8988T (cell line): ENCODE measurements at regions not wholly inside any gene's neighbourhood (a gene's known extent, or its start where the extent isn't known, plus 50 kb on each side); places are given as distances from the start of the nearest gene placed in this dataset.

Experiments
- DNase-seq: peaks from one replicate; pipeline ENCODE4 v3.0.0; 2011

DNA sequence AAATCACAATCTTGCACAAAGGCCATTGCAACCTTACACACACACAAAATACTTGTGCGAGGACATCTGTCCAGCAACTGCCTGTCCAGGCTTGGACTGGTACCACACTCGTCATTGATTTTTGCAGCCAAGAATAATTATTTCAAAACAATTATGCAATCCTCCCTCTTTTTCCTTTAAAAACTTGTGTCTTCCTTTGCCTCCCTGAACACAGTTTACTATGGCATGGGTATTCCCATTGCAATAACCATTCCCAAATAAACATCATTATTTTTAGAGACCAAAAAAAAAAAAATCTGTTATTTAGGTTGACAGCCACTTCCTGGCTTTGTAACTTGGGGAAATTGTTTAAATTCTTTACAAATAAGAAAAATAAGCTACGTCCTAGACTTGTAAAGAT lies 54.0 kb downstream of the C11orf91 start:
- DNase-seq = no peak

DNA sequence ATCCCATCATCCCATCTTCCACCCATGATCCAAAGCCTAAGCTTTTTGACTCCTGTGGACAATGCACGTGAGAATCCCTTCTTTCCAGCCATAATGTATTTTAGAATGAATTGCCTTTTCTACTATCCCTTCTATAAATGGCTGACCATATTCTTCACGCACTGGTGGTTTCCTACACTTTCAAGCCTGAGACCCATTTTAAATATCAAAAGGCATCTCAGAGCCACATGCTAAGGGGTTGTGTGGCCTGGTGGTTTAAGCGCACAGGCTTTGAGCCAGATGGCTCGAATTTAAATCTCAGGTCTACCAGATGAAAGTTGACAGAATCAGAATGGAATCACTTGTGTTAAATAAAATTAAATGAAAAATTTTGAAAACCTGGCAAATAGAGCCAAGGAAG lies 54.5 kb downstream of the C11orf91 start:
- DNase-seq = no peak

DNA sequence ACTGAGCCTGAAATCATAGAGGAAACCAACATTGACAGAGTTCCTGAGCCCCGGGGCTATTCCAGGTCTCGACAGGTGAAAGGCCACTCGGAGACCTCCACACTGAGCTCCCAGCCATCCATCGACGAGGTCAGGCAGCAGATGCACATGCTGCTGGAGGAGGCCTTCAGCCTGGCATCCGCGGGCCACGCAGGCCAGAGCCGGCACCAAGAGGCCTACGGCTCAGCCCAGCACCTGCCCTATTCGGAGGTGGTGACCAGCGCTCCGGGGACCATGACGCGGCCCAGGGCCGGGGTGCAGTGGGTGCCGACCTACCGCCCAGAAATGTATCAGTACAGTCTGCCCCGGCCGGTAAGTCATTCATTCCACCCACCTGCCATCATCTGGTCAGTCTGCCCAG lies 54.9 kb downstream of the C11orf91 start:
- no peak for DNase-seq

DNA sequence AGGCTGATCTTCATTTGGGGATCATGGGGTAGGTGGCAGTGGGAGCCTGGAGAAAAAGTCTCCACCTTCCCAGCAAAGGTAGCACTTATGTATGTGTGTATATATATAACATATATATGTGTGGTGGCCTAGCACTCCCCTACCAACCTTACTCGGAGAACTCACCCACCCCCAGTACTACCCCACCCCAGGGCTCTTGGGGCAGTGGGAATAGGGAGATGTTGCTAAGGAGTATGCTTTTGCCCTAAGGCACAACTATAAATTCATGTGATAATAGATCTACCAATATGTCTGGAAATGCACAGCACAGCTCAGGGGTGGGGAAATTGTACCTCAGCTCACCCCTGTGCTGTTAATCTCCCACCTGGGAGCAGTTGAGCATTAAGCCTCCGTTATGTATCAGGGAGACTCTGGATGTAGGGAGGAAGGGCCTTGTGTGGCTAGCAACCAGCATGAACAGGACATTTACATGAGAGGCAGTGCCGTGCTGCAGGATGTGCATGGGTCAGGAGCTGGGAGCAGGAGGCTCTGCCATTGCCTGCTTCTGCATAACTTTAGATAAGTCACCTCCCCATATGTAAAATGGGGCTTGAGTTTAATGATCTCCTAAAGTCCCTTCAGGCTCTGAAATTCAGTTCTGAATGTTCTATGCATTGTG lies 57.3 kb downstream of the C11orf91 start:
- DNase-seq = no peak

DNA sequence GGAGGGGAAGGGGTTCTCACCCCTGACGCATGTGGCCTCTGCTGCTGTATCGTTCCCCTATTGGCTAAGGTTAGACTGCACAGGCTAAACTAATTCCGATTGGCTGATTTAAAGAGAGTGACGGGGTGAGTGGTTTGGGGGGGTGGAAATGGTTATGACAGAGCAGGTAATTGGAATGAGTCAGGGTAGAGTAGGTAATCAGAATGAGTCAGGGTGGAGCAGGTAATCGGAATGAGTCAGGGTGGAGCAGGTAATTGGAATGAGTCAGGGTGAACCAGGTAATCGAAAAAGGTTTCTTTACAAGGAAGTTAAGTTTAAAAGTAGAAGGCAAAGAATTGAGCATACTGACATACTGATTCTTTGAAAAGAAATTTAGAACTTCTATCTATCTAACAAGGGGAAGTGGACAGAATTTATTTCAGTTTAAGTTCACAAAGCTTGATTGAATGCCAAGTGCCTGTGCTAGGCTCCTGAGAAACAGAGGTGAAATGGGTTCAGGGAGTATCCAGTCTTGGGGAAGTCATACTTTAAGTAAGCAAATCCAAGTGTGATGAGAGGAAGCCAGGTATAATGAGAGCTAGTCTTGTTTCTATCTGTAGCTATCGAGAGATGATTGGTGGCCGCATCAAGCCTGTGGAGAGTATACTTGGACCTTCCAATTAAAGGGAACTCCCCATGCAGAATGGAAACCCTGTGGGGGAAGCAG lies 58.0 kb downstream of the C11orf91 start:
- no peak for DNase-seq

DNA sequence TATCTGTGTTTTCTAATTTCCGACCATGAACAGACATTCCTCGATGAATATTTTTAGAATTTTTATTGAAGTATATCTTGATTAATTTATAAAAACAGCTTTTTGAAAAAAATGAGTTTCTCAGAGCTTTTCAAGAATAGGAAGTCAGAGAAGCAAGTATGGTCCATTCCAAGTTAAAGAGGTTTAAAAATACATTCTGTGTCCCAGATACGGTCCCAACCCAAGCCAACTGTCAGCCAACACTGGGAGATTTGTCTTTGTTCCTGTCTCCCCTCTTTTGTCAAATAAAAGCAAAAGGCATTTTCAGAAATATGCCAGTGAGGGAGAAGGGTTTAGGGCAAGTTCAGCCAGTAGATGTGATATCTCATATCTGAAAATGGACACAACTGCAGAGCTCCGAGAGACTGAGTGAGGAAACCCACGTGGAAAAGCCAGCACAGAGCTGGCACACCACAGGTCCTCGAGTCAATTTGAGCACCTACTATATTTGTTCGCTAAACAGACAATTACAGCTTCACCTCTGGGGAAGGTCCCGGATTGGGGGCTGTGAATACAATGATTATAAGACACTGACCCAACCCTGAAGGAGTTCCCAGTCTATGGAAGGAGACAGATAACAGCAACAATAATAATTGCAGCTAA lies 59.8 kb downstream of the C11orf91 start:
- no peak for DNase-seq

DNA sequence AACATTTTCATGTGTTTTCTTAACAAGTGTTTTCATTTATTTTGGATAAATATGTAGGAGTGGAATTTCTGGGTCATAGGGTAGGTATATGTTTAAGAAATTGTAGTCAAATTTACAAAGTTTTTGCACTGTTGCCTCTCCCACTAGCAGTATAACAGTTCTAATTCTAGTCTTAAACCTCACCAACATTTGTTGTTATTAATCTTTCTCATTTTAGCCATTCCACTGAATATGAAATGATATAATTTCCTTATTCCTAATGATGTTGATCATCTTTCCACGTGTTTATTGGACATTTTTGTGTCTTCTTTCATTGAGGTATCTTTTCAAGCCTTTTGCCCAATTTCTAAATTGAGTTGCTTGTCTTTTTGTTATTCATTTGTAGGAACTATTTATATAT lies 62.0 kb downstream of the C11orf91 start:
- DNase-seq = no peak

DNA sequence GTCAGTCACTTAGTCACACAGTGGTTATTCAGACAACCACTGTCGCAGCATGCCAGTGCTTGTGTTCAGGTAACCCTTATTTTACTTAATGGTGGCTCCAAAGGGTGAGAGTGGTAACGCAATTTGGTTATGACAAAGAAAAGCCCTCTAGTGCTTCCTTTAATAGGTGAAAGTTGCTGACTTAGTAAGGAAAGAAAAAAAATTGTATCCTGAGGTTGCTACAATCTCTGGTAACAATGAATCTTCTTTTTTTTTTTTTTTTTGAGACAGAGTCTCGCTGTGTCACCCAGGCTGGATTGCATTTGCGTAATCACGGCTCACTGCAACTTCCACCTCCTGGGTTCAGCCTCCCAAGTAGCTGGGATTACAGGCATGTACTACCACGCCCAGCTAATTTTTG lies 64.5 kb downstream of the C11orf91 start:
- no peak for DNase-seq

DNA sequence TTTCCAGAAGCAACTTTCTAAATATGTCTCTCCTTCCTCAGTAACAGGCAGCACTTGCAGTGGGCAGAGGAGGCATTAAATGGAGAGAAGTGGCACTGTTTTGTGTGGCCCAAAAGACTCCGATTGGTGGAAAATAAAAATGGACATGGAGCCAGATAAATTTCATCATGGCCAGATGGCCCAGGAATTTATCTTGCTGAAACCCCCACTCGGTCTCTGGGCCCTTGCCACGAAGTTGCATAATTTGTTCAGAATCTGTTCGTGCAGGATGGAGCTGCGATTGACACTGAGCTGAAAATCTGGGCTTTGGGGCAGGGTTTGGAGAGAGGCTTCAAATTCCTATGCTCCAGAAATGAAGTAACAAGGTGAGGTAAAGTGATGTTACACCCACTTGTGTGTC lies 65.5 kb downstream of the C11orf91 start:
- no peak for DNase-seq

DNA sequence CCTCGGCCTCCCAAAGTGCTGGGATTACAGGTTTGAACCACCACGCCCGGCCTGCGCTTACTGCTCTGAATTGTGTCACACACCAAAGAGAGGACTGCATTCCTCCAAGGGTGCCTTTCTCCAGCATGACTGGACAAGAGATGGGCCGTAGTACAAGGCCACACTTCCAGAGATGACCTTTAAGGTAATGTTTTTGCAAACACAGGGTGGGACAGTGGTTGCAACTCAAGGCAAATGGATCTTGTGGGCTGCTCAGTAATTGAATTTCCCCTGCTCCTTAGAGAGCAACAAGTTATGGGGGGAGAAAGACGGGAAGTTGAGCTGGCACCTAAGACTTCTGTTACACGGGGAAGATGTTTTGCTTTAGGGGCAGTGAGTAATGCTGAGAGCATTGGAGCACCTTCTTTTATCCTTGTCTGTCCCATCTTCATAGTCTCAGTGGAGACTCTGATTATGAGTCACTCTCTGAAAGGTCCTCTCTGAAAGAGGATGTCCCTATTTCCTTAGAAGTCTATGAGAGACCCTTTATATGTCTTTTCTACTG lies 66.3 kb downstream of the C11orf91 start:
- DNase-seq = no peak

DNA sequence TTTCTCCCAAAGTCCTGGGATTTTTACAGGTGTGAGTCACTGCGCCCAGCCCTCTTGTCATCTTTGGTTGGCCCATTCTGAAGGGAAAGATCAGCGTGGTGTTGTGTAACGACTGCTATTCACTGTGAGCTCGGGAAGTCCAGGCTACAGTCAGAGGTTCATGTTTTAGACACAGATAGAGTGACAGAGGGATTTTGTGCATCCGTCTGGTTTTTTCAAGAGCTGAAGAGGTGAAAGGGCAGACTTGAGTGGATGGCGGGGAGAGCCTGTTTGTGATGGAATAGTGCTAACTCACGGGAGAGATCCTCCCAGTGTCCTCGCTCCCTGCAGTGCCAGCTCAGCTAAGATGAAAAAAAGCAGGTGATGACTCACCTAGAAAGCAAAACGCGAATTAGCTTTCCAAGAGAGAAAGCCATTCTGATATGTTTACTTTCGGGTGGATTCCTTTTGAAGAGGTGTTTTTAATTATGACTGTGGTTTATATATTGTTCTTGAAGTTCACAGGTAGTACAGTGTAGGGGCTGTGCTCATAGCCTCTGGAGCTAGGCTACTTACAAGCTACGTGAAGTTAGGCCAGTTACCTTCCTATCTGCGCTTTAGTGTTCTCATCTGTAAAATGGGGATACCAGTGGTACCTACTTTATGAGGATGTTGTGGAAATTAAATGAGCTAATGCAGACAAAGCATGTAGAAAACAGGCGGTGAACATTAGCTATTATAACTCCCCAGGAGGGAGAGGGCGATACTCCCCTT lies 67.2 kb downstream of the C11orf91 start:
- no peak for DNase-seq

DNA sequence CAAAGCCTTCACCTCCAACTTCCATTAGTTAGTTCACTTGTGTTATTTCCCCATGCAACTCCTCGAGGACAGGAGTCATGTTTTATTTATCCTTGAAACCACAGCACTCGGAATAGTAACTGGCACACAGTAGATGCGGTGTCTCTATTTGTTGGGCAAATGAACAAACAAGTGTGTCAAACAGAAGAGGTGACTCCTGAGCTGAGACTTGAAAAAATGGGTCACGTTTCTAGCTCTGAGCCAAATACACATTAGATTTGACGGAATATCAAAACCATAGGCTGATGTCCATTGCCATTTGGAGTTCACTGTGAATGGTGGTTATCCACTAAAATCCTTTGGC lies 68.9 kb downstream of the C11orf91 start:
- DNase-seq = no peak

DNA sequence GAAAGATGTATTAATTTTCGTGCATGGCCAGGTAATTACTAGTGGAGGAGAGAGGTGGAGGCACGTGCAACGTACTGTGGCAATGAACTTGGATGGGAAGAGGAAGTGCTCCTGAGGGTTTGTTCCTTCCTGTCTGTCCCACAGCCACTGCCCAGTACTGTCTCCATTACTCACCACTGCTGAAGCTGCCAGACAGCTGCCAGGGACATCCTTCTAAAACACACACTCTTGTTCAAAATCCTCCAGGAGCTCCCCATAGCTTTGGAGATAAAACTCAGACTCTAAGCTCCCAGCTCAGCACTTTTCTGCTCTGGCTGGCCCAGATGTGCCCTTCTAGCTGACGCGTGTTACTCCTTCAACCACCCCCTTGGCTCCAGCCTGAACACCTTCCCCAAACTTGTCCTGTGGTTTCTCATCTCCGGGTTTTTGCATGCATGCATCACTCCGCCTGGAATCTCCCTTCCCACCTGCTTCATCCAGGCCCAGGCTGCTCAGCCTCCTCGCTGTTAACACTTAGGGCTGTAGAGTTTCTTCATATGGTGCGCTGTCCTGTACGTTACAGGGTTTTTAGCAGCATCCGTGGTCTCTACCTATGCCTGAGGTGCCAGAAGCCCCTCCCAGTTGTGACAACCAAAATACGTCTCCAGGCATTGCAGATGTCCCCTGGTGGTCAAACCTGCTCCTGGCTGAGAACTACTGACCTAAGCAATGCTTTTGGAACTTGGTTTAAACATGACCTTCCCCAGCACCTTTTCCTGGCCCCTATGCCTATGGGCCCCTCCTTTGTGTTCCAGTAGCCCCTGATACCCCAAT lies 69.5 kb downstream of the C11orf91 start:
- DNase-seq = no peak

DNA sequence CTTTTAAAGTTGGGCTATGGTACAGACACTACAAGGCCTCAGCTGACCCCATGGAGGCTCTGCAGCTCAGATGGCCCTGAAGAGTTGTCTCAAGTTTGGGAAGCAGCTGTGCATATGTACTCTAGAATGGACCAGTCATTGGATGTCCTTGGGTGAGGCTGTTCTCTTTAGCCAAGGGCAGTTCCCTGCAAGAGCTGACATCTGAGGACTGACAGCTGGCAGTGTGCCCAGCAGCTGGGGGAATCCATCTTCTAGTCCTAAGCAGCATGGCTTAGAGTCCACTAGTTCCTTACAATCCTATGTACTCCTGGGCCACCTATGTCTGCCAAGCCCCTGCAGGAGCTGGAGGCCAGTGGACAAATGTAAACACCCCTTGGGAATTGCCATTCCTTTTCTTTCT lies 76.5 kb downstream of the C11orf91 start:
- DNase-seq = no peak

DNA sequence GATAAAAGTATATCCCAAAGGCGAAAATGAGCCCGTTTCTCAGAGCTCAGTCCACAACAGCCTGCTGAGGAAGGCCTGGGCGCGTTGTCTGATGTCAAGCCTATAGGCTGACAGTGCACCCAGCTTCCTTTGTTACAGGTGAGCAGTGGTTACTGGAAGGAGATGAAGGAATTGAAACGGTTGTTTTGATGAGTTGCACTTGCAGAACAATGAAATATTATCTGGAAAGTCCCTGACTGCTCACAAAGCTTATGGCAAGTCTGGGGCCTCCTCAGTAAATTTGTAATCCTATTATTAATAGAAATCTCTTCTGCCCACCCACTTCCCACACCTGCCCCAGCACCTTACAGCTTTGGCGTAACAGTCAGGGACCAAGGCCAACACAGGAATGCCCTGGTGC lies 77.8 kb downstream of the C11orf91 start:
- DNase-seq = no peak

DNA sequence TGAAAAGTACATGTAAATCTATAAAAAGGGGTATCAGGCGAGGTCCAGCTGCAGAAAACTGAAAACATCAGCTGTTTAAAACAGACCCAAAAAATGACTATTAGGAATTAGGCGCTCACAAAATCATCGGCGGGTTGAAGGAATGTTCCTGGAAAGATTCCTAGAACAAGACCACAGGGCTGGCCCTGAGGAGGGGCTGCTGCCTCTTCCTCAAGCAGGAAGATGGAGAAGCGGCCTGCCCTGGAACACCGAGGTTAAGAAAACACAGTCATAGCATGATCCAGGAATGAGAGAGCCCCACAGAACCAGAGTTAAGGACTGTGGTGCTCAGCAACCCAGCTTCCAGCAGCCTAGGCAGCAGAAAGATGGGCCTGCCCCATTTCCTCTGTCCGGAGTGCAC lies 78.4 kb downstream of the C11orf91 start:
- no peak for DNase-seq

DNA sequence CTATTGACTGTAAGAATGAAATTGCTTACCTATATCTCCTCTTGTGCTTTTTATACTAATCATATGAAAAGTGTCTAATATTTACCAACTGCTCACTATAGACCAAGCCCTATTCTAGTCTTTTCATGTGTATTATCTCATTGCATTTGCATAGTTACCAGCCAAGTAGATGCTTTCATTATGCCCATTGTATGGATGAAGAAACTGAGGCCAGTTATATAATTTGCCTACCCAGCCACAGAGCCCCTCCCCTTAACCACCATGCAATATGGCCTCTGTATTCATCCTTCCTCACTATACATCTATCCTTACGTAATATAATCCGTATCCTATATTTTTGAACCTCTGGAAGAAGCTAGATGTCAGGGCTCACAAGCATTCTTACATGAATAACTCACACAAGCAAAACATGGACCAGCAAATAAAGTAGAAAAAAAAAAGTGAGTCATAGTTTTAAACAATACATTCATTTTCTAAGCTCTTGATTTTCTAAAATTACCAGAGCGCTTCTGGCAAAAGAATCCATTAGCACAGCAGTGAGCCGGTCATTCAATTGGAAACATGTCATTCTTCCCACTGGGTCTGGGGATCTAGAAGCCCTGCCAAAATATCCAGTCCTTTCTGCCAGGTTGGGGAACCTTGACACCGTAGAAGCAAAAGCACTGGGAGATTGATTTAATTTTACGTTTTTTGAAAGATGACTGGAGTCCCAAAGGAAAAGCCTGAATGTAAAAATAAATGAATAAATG lies 80.0 kb downstream of the C11orf91 start:
- no peak for DNase-seq

DNA sequence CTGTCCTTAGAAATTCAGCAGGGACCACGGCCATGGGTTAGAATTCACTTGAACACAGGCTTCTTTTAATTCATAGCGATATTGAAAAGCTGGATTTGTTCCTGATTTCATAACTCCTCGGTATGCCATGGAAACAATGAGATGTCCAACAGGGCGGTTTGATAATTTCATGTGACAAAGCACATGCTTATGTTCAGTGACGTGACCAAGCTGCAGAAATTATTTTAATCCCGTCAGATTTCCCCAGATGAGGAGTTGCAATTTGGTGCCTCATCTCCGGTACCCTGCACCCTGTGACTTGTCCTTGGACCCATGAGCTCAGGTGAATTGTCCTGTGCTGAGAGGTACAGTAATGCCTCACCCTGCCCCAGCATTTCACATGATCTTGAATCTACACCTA lies 81.7 kb downstream of the C11orf91 start:
- DNase-seq = no peak

DNA sequence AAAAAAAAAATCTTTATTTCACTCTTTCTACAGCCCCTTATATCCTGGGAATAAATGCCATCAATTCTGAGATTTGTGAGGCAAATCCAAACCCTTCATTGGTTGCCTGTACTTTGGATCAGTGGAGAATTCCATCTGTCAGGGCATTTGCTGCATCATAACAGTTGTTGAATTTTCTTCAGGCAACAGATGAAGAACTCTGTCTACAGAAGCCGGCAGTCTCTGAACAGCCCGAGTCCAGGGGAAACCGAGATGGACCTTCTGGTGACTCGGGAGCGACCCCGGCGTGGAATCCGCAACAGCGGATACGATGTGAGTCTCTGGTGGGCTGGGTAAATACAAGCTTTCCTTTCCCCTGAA lies 82.3 kb downstream of the C11orf91 start:
- no peak for DNase-seq

DNA sequence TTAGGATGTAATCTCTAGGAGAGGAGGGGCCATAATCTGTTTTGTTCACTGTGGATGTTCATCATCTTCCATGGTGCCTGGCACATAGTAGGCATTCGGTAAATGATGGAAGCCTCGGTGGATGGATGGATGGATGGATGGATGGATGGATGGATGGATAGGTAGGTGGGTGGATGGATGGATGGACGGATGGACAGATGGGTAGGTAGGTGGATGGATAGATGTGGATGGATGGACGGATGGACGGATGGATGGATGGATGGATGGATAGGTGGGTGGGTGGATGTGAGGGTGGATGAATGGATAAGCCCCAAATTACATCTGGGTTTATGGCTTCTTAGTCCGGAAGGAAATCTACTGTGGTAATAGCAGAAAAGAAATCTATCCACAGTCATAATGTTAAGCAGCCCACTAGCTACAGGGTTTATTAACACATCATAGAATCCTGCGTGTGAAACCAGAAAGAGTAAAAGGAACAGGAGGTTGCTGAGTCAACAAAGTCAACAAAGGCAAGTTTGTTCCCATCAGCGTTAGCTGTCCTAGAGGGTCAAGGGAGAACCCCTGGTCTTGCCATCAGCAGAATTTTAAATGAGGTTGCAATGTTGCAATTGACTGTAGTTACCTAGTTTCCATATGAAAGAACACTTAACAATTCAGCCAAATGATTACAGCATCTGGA lies 82.8 kb downstream of the C11orf91 start:
- DNase-seq = no peak

DNA sequence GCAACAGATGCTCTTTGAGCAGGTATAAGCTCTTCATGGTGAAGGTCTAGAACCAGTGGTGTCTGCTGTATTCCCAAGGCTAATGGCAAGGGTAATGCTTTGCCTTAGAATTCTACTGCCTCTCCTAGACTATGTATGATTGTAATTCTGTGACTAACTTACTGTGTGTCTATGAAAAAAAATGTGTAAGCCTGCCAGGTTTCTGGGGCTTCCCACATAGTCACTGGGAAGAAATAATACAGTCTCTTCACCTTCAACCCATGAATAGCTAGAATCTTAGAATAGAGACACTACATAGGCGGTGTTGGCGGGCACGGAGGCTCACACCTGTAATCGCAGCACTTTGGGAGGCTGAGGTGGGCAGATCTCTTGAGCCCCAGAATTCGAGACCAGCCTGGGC lies 84.1 kb downstream of the C11orf91 start:
- DNase-seq = no peak
